ENCODE measurements at regions not wholly inside any gene's neighbourhood (a gene's known extent, or its start where the extent isn't known, plus 50 kb on each side); places are given as distances from the start of the nearest gene placed in this dataset.

GRCh38 chr18:40630496-40630895 is 1324.5 kb upstream of the PIK3C3 start:
- no peak for DNase-seq (ENCODE audit: low read depth in 4 of 4, low spot score in 3 of 4)

DNA sequence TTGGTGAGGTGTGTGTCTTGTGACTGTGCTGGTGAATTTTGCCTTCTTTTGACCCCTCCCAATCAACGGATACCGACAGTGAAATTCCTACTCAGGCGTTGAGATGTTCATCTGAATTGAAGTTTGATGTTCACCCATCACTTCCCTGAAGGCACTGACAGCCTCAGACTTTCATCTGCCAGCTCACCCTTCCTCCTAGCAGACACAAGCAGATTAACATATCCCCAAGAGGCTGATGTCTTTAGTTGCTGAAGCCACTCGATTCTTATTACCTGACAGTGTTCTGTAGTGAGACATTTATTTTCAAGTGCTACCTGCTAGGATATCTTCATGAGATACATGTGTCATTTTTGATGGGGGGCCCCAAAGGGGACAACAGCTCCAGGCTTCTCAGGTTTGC is 1330.1 kb upstream of the PIK3C3 start:
- DNase-seq (ENCODE audit: low read depth in 4 of 4, low spot score in 3 of 4) = no peak

DNA sequence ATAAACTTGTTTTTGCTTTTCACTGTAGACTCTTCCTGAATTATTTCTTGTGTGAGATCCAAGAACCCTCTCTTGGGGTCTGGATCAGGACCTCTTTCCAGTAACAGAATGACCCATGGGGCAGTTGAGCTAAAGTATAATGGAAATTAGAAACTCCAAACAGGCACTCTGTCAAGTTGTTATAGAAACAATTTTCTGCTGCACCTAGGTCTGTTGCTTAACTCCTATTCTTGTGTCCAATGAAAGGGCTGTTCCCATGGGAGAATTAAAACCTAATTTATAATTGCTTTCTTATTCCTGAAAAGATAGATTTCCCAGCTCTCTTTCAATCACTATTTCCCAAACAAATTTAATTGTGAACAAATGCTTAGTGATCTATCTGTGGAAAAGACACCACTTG is 1341.3 kb upstream of the PIK3C3 start:
- no peak for DNase-seq (ENCODE audit: low read depth in 4 of 4, low spot score in 3 of 4)

- no peak for DNase-seq (ENCODE audit: low read depth in 4 of 4, low spot score in 3 of 4)
Measured at GRCh38 chr18:40612356-40612755, 1342.7 kb upstream of the PIK3C3 start.

GRCh38 chr18:40608226-40608625 is 1346.8 kb upstream of the PIK3C3 start:
- no peak for DNase-seq (ENCODE audit: low read depth in 4 of 4, low spot score in 3 of 4)

DNA sequence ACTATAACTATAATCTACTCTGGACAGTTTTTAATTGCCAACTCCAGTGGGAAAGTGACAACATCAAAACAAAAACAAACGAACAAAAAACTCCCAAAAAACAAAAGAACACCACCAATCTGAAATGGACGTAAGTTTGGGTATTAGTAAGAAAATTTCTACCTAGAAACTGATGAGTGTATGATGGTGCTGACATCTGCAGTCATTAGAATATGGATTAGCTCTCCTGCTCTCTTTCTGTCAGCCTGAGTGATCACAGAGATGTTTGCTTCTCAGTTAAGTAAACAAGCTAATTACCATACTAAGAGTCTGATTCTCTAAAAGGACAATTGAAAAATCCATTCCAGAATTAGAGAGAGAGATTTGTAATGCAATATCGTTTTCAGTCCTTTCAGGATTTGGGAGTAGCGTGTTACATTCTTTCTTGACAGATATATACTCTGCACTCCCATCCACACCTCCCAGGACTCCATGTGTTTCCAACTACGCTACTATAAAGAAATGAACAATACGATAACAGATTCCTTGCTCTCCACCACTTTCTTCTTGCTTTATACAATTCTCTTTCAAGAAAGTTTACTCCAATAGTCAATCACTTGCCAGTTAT is 1347.4 kb upstream of the PIK3C3 start:
- DNase-seq (ENCODE audit: low read depth in 4 of 4, low spot score in 3 of 4) = no peak

GRCh38 chr18:40606996-40607395 is 1348.0 kb upstream of the PIK3C3 start:
- DNase-seq (ENCODE audit: low read depth in 4 of 4, low spot score in 3 of 4) = no peak

DNA sequence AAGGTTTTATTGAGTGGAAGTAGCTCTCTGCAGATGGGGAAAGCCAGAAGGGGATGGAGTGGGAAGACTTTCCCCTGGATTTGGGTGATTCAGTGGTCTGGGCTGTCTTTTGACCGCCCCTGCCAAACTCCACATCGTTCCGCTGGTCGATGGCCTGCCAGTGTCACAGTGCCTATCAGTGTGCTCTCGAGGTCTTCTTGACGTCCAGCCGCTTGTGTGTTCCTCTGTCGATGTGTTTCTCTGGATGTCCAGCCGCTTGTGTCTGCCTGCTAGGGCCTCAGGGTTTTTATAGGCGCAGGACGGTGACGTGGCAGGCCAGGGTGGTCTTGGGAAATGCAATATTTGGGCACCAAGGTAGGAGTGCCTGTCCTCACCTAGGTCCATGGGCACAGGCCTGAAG is 1371.4 kb upstream of the PIK3C3 start:
- DNase-seq (ENCODE audit: low read depth in 4 of 4, low spot score in 3 of 4) = no peak

GRCh38 chr18:40582105-40582504 is 1372.9 kb upstream of the PIK3C3 start:
- DNase-seq (ENCODE audit: low read depth in 4 of 4, low spot score in 3 of 4) = no peak

DNA sequence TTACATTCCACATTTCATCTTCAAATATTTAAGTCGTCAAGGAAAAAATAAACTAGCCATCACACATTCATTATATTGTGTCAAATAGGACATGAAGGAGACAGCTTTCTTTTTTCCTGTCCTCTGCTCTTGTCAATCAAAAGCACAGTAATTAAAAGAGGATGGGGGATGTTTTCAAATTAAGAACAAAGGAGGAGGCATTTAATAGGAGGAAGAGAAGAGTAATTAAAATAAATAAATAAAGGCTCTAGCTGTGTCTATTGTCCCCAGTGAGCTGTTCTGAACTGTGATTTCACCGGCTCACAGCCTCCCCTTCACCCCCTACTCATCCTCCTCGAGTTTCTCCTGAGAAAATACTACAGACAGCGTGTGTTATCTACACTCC is 1377.1 kb upstream of the PIK3C3 start:
- no peak for DNase-seq (ENCODE audit: low read depth in 4 of 4, low spot score in 3 of 4)

GRCh38 chr18:40577239-40577980 is 1377.6 kb upstream of the PIK3C3 start:
- DNase-seq (ENCODE audit: low read depth in 4 of 4, low spot score in 3 of 4) = no peak

DNA sequence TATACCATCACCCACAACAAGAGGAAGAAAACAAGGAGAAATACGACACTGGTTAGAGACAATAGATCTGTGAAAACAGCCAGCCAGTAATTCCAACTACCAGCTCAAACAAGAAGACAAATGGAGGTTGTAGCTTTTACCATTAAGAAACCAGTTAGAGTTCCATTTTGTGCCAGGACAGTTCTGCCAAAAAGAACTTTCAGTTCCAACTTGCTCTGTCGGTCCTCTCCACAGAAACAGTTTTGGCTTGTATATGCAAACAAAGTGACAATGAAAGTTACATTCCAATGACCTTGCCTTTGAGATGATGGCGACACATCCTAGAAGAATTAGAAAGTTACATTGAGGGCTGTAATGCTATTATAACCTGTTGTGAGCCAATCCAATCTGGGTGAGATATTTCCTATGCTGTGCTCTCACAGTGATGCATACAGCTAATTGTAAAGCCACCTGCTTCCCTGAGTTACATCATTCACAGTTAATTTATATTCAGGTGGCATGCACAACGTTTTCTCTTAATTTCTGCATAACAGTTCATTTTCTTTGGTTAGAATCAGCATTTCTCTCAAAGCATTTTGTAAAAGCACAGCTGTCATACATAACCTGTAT is 1378.4 kb upstream of the PIK3C3 start:
- no peak for DNase-seq (ENCODE audit: low read depth in 4 of 4, low spot score in 3 of 4)

DNA sequence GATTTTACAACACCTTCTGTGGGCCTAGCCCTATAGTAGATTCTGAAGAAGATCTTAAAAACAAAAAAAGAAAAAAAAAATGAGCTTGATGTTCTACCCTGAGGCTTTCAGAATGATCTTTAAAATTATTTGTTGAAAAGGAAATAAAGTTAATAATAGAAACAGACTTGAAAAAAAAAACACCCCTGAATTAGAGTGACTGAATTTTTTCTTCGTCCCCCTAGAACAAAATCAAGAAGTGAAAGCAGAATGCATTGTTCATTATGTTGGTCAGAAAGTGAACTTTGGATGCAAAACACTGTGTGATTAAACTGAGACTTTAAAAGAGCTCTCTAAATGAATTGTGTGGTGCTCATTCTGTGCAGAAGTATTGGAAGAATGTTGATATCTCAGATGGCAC is 1384.4 kb upstream of the PIK3C3 start:
- no peak for DNase-seq (ENCODE audit: low read depth in 4 of 4, low spot score in 3 of 4)

DNA sequence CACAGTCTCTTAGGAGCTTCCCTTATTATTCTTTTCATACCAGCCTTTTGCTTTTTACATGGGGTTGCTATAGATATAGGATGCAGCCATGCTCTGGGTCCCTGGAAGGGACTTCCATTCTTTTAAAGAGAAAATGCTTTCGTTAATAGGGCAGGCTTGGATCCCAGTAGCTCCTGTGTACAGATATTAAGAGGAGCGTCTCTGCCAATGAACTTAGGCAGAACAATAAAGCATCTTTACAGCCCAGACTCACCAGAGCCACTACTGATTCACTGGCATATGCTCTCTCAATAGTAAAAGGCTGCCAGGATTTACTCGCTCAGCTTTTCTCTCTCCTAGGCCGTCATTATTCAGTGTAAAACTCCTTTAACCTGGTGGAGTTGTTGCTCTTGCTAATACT is 1385.4 kb upstream of the PIK3C3 start:
- DNase-seq (ENCODE audit: low read depth in 4 of 4, low spot score in 3 of 4) = no peak

DNA sequence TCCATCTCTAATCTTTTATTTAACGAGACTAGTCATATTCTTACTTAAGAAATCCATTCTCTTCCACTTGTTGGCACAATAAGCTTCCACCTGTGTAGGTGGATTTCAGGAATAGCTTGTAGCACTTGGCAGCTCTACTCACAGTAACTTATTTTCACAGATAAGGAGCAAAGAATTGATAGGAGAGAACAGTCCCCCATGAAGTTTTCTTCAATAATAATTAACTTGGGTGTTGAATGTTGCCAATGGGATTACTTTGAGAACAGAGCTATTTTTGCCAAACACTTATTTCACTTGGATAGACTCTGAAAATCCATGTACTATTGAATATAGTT is 1388.6 kb upstream of the PIK3C3 start:
- DNase-seq (ENCODE audit: low read depth in 4 of 4, low spot score in 3 of 4) = no peak

DNA sequence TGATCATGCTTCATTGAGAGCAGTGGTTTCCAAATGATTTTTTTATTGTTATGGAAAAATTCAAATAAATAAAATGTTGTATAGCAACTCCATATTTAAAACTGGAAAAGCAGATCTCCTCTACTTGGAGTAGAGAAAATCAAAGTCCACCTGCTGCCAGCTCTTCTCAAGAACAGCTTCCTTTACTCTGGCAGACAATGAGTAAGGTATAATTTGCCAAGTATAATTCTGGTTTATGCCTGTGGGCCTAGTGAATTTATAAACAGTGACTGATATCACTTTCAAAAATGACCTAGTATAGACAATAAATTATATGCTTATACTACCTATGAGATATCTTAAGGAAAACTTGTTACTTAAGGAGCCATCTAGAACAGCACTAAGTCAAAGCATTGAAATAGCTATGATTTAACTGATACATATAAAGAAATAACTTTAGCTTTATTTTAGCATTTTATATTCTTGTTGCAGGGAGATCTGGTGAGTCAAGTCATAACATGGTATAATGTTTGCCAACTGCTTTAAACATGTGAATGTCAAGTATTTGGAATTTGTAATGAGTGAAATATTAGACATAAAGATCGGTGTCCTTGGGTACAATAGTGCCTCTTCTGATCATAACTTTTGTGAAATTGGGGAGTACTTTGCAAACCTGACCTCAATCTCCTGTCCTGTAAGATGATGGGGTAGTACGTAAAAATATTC is 1389.1 kb upstream of the PIK3C3 start:
- DNase-seq (ENCODE audit: low read depth in 4 of 4, low spot score in 3 of 4) = no peak

DNA sequence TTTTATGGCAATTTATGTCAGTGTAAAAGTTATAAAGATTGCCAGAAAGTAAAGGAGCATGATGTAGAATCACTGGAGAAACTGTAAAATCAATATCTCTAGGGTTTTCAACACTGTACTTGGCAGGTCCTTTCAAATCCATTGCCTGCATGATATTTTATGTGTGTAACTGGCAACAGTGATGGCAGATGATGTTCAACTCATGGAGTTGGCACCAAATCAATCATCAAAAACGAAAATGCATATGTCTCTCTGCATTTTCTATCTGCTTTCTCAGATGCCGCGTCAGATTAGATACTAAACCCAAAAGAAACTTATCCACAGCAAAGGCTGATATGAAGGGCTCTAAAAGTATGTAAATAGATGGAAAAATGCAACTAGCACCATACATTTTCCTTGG is 1395.5 kb upstream of the PIK3C3 start:
- DNase-seq (ENCODE audit: low read depth in 4 of 4, low spot score in 3 of 4) = no peak

GRCh38 chr18:40558706-40559392 is 1396.2 kb upstream of the PIK3C3 start:
- DNase-seq (ENCODE audit: low read depth in 4 of 4, low spot score in 3 of 4) = no peak

DNA sequence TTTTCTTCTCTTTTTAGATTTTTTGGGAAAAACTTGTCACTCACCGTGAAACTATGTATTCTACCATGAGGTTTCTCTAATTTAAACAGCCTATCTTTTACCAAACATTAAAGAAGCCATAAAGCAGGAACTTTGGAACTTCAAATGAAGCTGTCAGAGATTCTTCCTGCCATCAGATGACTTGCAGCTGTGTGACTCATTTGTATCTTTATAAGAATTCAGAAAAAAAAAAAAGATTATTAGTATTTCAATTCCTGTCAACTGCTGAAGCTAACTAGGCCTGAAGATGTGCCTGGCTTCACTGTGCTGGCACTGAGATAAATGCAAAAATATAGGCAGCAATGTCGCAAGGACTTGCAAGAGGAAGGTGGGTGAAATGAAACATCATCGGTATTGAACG is 1399.1 kb upstream of the PIK3C3 start:
- DNase-seq (ENCODE audit: low read depth in 4 of 4, low spot score in 3 of 4) = no peak

GRCh38 chr18:40553029-40553428 is 1402.0 kb upstream of the PIK3C3 start:
- no peak for DNase-seq (ENCODE audit: low read depth in 4 of 4, low spot score in 3 of 4)

DNA sequence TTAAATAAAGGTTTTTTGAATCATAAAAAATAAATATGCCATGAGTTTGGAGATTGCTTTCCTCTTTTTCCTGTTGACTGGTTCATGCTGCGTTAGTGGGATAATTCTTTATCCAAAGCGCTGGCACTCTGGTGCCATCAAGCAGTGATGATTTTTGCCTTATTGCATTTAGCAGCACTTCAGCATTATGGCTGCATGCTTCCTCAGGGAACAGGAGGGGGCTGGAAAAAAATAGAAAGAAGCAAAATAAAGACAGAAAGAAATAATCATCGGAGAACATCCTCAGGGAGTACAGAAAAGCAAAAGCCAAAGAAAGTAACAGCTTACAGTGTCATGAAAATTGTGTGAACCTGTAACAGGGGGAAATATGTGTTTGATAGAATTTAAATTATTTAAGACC is 1408.2 kb upstream of the PIK3C3 start:
- DNase-seq (ENCODE audit: low read depth in 4 of 4, low spot score in 3 of 4) = no peak
